ENCODE measurements at regions not wholly inside any gene's neighbourhood (a gene's known extent, or its start where the extent isn't known, plus 50 kb on each side); places are given as distances from the start of the nearest gene placed in this dataset.

- in situ Hi-C loops (cut with HindIII; ENCODE audit: low pct_unique_long_range_greater_than_20kb, low sequenced_read_pairs) = no loop called here
- DNase-seq (ENCODE audit: low read depth, low spot score) = no peak
Measured at GRCh38 chr2:48120112-48120511, 194.4 kb upstream of the FOXN2 start.

- in situ Hi-C loops (cut with HindIII; ENCODE audit: low pct_unique_long_range_greater_than_20kb, low sequenced_read_pairs) = no loop called here
- no peak for DNase-seq (ENCODE audit: low read depth, low spot score)
Measured at GRCh38 chr2:48120759-48121242, 193.7 kb upstream of the FOXN2 start.

DNA sequence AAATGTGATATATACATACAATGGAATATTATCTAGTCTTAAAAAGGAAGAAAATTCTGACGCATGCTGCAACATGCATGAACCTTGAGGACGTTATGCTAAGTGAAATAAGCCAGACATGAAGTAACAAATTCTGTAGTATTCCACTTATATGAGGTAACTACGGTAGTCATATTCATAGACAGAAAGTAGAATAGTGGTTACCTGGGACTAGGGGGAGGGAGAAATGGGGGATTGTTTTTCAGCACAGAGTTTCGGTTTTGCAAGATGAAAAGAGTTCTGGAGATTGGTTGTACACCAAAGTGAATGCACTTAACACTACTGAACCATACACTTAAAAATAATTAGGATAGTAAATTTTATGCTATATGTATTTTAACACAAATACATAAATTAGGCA is 192.3 kb upstream of the FOXN2 start:
- in situ Hi-C loops (cut with HindIII; ENCODE audit: low pct_unique_long_range_greater_than_20kb, low sequenced_read_pairs) = no loop called here
- DNase-seq (ENCODE audit: low read depth, low spot score) = no peak

- no peak for DNase-seq (ENCODE audit: low read depth, low spot score)
- in situ Hi-C loops (cut with HindIII; ENCODE audit: low pct_unique_long_range_greater_than_20kb, low sequenced_read_pairs) = no loop called here
Measured at GRCh38 chr2:48124592-48124991, 189.9 kb upstream of the FOXN2 start.

GRCh38 chr2:48126162-48126561 is 188.3 kb upstream of the FOXN2 start:
- DNase-seq (ENCODE audit: low read depth, low spot score) = no peak

GRCh38 chr2:48127612-48128191 is 186.8 kb upstream of the FOXN2 start:
- in situ Hi-C loops (cut with HindIII; ENCODE audit: low pct_unique_long_range_greater_than_20kb, low sequenced_read_pairs) = no loop called here
- no peak for DNase-seq (ENCODE audit: low read depth, low spot score)

More at GRCh38 chr2:48126162-48126561, 188.3 kb upstream of the FOXN2 start:
- in situ Hi-C loops (cut with HindIII; ENCODE audit: low pct_unique_long_range_greater_than_20kb, low sequenced_read_pairs) = no loop called here

DNA sequence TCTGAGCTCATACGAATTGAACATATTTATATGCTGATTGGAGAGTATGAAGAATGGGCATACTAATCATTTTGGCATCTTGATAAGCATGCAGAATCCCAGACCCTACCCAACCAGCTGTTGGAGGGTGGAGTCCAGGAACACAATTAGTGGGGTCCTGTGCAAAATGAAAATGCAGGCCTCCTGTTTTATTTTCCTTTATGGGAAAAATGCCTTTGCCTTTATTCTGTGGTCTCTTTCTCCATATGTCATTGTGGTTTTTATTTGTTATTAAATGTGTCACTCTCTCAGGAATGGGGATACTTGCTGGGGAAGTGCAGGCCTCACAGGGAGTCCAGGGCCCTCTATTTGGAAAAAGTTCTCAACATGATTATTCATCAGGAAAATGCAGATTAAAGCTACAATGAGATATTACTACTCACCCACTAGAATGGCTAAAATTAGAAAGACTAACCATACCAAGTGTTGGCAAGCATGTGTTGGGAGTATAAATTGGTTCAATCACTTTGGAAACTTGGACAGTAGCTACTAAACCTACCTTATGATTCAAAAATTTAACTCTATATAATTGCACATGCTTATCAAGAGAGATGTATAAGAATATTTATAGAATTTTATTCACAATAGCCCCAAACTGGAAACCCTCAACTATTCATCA is 185.1 kb upstream of the FOXN2 start:
- no peak for DNase-seq (ENCODE audit: low read depth, low spot score)
- in situ Hi-C loops (cut with HindIII; ENCODE audit: low pct_unique_long_range_greater_than_20kb, low sequenced_read_pairs) = no loop called here

- DNase-seq (ENCODE audit: low read depth, low spot score) = no peak
- in situ Hi-C loops (cut with HindIII; ENCODE audit: low pct_unique_long_range_greater_than_20kb, low sequenced_read_pairs) = no loop called here
Measured at GRCh38 chr2:48131539-48132270, 182.8 kb upstream of the FOXN2 start.

DNA sequence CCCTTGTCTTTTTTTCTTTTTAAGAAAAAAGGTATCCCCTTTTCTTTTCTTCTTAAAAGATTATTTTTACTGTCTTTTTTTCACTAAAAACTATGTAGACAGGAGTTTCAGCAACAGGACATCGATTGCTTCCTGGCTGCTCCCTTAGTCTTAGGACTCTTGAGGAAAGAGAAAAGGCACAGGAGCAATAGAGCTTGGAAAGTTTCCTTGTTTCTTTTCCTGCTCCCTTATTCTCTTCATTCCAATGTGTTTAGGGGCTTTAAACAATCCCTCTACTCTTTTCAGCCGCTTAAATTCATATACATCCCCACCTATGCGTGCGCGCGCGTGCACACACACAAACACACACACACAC is 182.2 kb upstream of the FOXN2 start:
- in situ Hi-C loops (cut with HindIII; ENCODE audit: low pct_unique_long_range_greater_than_20kb, low sequenced_read_pairs) = no loop called here
- no peak for DNase-seq (ENCODE audit: low read depth, low spot score)

DNA sequence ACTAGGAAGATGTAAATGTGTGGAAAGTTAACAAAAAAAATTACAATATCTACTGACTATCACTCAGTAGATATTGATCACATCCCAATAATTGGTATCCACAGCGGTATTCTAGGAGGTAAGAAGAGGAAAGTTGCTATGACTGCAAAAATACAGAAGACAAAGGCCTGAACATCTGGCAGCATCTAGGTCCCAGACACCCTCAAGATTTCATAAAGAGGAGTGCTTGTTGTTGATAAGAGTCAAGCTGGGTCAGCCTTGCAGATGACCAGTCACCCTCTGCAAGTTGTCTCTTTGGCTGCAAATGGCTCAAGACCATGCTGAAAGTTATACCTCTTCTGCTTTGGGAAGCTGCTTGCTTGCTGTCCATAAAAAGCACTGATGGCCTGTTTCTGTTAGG is 179.8 kb upstream of the FOXN2 start:
- in situ Hi-C loops (cut with HindIII; ENCODE audit: low pct_unique_long_range_greater_than_20kb, low sequenced_read_pairs) = no loop called here
- no peak for DNase-seq (ENCODE audit: low read depth, low spot score)

GRCh38 chr2:48135797-48136196 is 178.7 kb upstream of the FOXN2 start:
- no peak for DNase-seq (ENCODE audit: low read depth, low spot score)
- in situ Hi-C loops (cut with HindIII; ENCODE audit: low pct_unique_long_range_greater_than_20kb, low sequenced_read_pairs) = no loop called here

- no peak for DNase-seq (ENCODE audit: low read depth, low spot score)
- in situ Hi-C loops (cut with HindIII; ENCODE audit: low pct_unique_long_range_greater_than_20kb, low sequenced_read_pairs) = no loop called here
Measured at GRCh38 chr2:48137829-48138228, 176.7 kb upstream of the FOXN2 start.

DNA sequence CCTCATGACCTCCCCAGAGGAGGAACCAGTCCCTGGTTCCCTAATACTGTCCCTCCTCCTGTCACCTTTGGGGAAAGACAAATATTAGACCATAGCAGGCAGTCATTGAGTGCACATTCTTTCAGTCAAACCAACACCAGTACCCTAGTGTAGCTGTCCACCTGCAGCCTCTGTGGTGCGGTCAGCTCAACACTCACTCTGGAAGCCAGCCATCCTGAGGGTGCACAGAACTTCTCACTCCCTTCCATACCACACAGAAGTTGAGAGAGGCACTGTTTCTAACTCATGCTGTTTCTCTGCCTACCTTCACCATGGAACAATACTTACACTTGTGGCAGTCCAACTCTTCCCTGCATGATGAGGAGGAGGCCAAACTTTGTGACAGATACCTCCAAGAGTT is 175.6 kb upstream of the FOXN2 start:
- DNase-seq (ENCODE audit: low read depth, low spot score) = no peak
- in situ Hi-C loops (cut with HindIII; ENCODE audit: low pct_unique_long_range_greater_than_20kb, low sequenced_read_pairs) = no loop called here

DNA sequence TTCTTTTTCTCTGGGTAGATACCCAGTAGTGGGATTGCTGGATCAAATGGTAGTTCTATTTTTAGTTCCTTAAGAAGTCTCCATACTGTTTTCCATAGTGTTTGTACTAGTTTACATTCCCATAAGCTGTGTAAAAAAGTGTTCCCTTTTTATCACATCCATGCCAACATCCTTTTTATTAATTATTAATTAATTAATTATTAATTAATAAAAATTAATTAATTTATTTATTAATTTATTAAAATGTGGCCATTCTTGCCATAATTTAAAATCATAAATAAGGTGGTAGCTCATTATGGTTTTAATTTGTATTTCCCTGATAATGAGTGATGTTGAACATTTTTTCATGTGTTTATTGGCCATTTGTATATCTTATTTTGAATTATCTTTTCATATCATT is 173.9 kb upstream of the FOXN2 start:
- no peak for DNase-seq (ENCODE audit: low read depth, low spot score)
- in situ Hi-C loops (cut with HindIII; ENCODE audit: low pct_unique_long_range_greater_than_20kb, low sequenced_read_pairs) = no loop called here

- in situ Hi-C loops (cut with HindIII; ENCODE audit: low pct_unique_long_range_greater_than_20kb, low sequenced_read_pairs) = no loop called here
- peak; percentile 26 for DNase-seq (ENCODE audit: low read depth, low spot score)
Measured at GRCh38 chr2:48144777-48145176, 169.7 kb upstream of the FOXN2 start.

- DNase-seq (ENCODE audit: low read depth, low spot score) = no peak
- in situ Hi-C loops (cut with HindIII; ENCODE audit: low pct_unique_long_range_greater_than_20kb, low sequenced_read_pairs) = no loop called here
Measured at GRCh38 chr2:48145845-48146452, 168.5 kb upstream of the FOXN2 start.

GRCh38 chr2:48146552-48146951 is 167.9 kb upstream of the FOXN2 start:
- in situ Hi-C loops (cut with HindIII; ENCODE audit: low pct_unique_long_range_greater_than_20kb, low sequenced_read_pairs) = no loop called here
- DNase-seq (ENCODE audit: low read depth, low spot score) = no peak

GRCh38 chr2:48147719-48148118 is 166.8 kb upstream of the FOXN2 start:
- no peak for DNase-seq (ENCODE audit: low read depth, low spot score)
- in situ Hi-C loops (cut with HindIII; ENCODE audit: low pct_unique_long_range_greater_than_20kb, low sequenced_read_pairs) = no loop called here
